ENCODE measurements at regions not wholly inside any gene's neighbourhood (a gene's known extent, or its start where the extent isn't known, plus 50 kb on each side); places are given as distances from the start of the nearest gene placed in this dataset.

DNA sequence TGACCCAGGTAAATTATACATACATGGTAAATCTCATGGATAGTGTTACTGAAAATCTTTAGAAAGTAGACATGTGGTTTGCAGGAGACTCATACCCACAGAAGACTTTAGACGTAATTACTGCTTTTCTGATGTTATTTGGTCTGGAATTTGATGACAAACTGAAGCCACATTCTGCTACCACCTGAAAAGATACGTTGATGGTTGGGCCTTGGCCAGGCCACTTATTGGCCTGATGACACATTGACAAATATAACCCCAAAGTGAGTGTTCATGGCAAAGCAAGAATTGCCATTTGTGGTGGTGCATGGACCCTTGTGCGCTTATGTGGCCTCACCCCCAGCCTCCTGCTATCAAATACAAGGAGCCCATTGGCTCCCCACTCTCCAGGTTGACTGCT is 155.6 kb downstream of the METTL4 start:
- no peak for DNase-seq (ENCODE audit: low read depth in 2 of 2)

DNA sequence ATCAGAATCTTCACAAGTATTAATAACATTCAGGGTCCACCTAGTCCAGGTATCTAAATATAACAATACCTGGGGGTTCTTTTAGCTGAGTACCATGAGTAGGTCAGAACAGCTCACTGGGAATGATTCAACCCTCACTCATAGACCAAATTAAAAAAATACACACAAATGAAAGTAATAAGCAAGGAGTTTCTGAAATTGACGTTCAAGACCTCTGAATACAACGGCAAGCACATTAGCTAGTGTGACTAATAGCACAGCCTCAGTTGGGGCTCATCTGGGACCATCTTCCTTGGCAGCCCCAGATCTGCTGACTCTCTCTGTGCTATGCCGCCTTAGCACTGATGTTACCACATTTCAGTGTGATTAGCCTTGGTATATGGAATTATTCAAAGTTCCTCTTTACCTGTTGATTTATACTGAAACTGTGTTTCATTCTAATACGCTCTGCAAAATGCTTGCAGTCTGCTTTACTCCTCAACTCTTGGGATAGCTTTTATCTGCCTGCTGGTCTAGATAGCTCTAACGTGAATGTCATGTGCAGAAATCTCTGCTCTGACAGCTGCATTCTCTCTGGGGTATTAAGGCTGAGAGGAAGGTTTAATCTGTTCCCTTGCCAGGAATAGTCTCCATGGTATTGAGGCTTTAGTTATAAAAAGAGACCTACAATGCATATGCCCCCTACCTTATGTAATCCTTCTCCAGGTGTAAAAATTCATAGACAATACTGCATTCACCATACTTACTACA is 153.3 kb downstream of the METTL4 start:
- no peak for DNase-seq (ENCODE audit: low read depth in 2 of 2)

- no peak for DNase-seq (ENCODE audit: low read depth in 2 of 2)
Observed at GRCh38 chr18:2420367-2420766, 150.9 kb downstream of the METTL4 start.

DNA sequence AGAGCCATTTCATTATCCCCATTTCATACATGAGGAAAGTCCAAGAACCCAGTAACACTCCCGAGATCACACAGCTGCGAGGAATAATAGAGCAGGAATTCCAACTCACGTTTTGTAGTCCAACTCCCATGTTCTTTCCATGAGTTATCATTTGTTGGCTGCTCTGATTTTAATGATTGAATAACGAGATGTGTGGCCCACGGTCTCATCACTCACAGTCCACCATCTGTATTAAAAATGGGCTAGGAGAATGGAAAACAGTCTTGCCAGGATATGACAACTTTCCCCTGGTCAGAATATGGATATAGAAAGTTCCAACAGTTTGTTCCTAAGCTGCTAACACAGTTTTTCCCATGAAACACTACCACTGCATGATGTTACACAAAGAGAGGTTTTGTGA is 147.5 kb downstream of the METTL4 start:
- DNase-seq (ENCODE audit: low read depth in 2 of 2): no peak

GRCh38 chr18:2424420-2424819 is 146.9 kb downstream of the METTL4 start:
- no peak for DNase-seq (ENCODE audit: low read depth in 2 of 2)

GRCh38 chr18:2425426-2426317 is 145.6 kb downstream of the METTL4 start:
- no peak for DNase-seq (ENCODE audit: low read depth in 2 of 2)

DNA sequence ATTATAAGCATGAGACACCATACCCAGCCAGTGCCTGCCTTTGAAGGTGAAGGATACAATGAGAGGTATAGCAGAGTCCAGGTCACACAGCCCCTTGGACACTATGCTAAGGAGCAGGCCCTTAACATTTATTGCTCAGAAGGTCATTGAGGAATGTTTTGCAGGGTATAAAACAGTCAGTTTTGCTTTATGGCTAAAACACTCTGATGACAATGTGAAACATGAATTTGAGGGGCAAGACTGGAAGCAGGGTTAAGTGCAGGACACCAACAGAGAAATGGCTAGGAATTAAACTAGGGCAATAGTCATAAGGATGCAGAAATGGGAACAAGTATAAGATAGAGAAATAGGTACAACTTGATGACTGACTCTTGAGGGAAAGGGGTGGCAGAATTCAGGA is 141.1 kb downstream of the METTL4 start:
- DNase-seq (ENCODE audit: low read depth in 2 of 2): no peak

GRCh38 chr18:2431806-2432205 is 139.5 kb downstream of the METTL4 start:
- no peak for DNase-seq (ENCODE audit: low read depth in 2 of 2)

DNA sequence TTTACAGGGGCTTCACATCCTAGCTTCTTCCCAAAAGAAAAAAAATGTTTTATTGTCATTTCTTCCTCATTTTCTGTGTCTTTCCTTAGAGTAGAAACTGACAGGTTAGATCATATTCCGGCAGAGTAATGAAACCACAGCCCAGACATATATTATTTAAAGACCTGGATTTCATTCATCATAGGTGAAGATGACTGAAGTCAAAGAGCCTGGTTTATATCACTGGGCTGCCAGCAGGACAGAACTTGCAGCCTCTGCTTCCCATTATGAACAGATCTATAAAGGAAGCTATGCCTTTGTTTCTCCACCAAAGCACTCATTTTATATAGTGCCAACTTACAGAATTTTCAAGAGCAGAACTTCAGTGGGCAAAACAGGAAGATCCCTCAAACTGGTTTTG is 137.9 kb downstream of the METTL4 start:
- DNase-seq (ENCODE audit: low read depth in 2 of 2): no peak

GRCh38 chr18:2441544-2441943 is 129.8 kb downstream of the METTL4 start:
- no peak for DNase-seq (ENCODE audit: low read depth in 2 of 2)

DNA sequence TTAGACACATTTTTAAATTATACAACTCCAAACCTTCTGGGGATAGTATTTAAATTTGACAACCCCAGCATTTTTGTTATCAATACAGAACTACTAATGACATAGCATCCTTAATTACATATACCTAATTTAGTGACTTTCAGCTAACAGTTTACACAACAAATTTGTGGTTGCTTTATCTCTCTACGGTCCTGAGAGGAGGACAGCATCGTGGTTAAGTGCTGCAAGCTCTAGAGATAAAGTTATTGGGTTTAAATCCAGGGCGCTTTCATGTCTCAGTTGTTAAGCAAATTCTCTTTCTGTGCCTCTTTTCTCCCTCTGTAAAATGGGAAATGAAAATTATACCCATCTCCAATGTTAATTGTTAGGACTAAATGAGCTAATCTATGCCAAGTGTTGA is 129.3 kb downstream of the METTL4 start:
- DNase-seq (ENCODE audit: low read depth in 2 of 2): no peak

DNA sequence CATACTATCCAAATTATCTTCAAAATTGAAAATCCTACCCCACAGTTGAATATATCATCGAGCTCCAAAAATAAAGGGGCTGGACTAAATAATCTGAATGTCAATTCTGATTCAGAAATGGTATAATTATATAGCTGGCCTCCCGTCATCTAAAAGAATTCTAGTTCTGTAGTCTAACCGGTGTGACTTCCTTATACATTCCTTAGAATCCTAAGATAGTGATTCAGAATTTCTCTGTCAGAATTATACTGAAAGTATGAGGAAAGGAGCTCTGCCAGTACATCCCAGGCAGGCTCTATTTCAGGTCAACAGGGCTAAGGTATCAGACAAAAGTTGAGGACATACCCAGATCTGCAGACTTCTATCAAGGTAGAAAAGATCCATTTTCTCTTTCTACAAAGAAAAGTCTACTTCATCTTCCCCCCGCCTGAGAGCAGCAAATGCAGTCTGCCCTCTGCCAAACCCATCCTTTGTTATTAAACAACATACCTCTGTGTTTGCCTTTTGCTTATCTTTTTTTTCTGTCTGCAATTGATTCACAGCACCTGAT is 128.5 kb downstream of the METTL4 start:
- DNase-seq (ENCODE audit: low read depth in 2 of 2): no peak

DNA sequence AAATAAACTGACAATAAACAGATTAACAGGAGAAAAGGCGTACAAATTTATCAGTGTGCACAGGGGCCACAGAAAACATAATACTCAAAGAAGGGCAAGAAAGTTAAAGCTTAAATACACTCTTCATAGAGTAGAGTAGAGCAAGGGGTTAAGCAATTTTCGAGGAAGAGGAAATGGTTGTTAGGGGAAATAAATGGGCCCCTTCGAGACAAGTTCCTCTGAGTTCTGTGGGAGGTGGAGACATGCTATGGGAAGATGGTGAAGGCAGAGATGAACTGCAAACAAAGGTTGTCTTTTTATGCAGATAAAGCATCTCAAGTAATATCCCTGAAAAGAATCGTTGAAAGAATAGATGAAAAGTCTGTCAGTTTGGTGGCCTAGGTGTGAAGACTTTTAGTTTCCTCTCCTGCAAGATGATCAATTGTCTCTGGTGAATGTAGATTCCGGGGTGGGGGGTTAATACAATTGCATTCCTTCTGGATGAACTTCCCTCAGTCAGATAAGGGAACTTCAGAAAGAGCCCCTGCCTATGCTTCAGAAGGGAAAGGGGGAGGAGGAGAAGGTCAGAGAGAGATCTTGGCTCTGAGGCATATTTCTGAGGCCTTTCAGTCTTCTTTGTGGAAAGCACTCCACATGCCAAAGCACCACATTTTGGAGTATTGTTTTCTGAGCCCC is 127.0 kb downstream of the METTL4 start:
- DNase-seq (ENCODE audit: low read depth in 2 of 2): no peak

DNA sequence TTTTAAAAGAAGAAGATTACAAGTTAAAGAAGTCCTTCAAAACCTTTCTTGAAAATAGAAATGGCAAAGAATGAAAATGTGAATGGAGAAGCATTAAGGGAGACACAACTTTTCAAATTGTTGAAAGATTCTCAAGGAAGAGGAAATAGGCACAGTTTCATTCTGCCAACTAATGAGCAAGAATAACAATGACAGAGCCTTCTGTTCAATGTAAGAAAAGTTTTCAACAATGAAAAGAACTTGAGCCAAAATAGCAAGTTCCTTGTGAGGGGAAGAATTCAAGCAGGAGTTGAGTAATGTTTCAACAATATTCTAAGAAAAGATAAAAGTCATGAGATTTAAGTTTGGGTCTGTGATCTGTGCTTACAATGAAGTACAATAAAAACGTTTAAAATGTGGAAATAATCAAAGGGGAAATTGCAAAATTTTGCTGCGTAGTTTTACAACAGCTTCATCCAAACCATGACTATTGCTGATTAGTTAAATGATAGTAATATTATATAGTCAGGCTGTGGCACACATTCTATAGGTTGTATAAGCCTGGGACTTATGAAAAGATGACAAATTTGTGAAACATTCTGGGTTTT is 122.6 kb downstream of the METTL4 start:
- DNase-seq (ENCODE audit: low read depth in 2 of 2): no peak

DNA sequence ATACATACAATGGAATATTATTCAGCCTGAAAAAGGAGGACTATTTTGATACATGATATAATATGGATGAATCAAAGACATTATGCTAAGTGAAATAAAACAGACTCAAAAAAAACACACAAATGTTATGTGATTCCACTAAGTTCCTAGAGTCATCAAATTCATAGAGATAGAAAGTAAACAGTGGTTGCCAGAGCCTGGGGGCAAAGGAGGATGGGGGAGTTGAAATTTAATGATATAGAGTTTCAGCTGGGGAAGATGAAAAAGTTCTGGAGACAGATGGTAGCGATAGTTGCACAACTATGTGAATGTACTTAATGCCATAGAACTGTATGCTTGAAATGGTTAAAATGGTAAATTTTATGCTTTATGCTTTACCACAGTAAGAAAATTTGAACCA is 119.7 kb downstream of the METTL4 start:
- DNase-seq (ENCODE audit: low read depth in 2 of 2): no peak

- DNase-seq (ENCODE audit: low read depth in 2 of 2): no peak
Observed at GRCh38 chr18:2459886-2460285, 111.4 kb downstream of the METTL4 start.

GRCh38 chr18:2466978-2467377 is 104.3 kb downstream of the METTL4 start:
- no peak for DNase-seq (ENCODE audit: low read depth in 2 of 2)

DNA sequence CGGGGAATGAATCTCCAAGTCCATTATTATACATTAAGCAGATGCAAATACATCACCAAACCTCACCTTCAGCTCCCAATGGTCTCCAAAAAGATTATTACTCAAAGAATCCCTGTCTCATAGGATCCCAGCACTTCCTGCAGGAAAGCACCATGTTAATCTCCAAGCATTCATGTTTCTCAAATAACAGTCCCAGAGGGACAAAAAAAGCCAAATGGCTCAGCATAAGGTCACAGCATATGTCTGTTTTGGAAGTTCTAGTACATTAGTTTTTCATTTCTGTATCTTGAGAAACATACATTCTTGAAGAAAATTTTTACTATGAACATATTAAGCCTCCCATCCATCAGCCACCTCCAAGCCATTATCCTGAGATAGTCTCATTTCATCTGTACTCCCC is 103.3 kb downstream of the METTL4 start:
- DNase-seq (ENCODE audit: low read depth in 2 of 2): no peak

- DNase-seq (ENCODE audit: low read depth in 2 of 2): no peak
Observed at GRCh38 chr18:2471523-2471922, 99.8 kb downstream of the METTL4 start.

- no peak for DNase-seq (ENCODE audit: low read depth in 2 of 2)
Observed at GRCh38 chr18:2478662-2479061, 92.6 kb downstream of the METTL4 start.

DNA sequence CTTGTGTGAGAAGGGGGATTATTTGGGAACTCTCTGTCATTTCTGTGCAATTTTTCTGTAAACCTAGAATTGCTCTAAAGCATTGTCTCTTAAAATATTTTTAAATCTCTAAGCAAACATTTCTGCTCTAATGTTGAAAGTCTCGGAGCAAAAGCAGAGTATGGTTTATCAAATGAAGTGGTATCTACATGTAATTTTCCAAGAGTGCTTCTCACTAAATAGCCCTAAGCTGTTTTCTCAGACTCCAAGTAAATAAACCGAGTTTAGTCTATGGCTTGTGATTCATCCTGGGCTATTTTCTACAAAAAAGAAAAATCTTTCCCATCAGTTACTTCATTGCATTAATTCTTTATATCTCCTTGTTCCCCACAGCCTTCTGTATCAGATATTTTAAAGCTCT is 90.8 kb downstream of the METTL4 start:
- DNase-seq (ENCODE audit: low read depth in 2 of 2): no peak
